ENCODE measurements at regions not wholly inside any gene's neighbourhood (a gene's known extent, or its start where the extent isn't known, plus 50 kb on each side); places are given as distances from the start of the nearest gene placed in this dataset.

GRCh38 chr2:198706476-198707082, 751.2 kb downstream of the SATB2 start:
- no peaks in the 10 kb centered on the region for H3K4me1 ChIP-seq
- TF ChIP-seq CTCF (IDR thresholded peaks at IDR 0.05), result no peak
- no peak for DNase-seq (ENCODE audit: low spot score)
- no peak overlapping the region for H3K27ac ChIP-seq
- H3K27me3 ChIP-seq, result no peaks in the 10 kb centered on the region
- H3K4me3 ChIP-seq, result no peak overlapping the region
- no peaks in the 10 kb centered on the region for H3K9me3 ChIP-seq
- H3K36me3 ChIP-seq, result no peaks in the 10 kb centered on the region

- no peak for TF ChIP-seq CTCF (IDR thresholded peaks at IDR 0.05)
- no peaks in the 10 kb centered on the region for H3K36me3 ChIP-seq
- no peak overlapping the region for H3K27ac ChIP-seq
- H3K4me3 ChIP-seq, result no peak overlapping the region
- H3K4me1 ChIP-seq, result no peaks in the 10 kb centered on the region
- H3K27me3 ChIP-seq, result no peaks in the 10 kb centered on the region
- H3K9me3 ChIP-seq, result no peaks in the 10 kb centered on the region
- no peak for DNase-seq (ENCODE audit: low spot score)
Observed at GRCh38 chr2:198703281-198703680, 754.5 kb downstream of the SATB2 start.

GRCh38 chr2:198702796-198703195, 754.9 kb downstream of the SATB2 start:
- no peak overlapping the region for H3K4me3 ChIP-seq
- no peak overlapping the region for H3K27ac ChIP-seq
- no peak for TF ChIP-seq CTCF (IDR thresholded peaks at IDR 0.05)
- H3K27me3 ChIP-seq, result no peaks in the 10 kb centered on the region
- no peaks in the 10 kb centered on the region for H3K4me1 ChIP-seq
- no peak for DNase-seq (ENCODE audit: low spot score)
- H3K36me3 ChIP-seq, result no peaks in the 10 kb centered on the region
- no peaks in the 10 kb centered on the region for H3K9me3 ChIP-seq

- Histone ChIP-seq H3K9me3 (no peaks in the 10 kb centered on the region), H3K27ac (no peak overlapping the region), H3K36me3 (no peaks in the 10 kb centered on the region), H3K27me3 (no peaks in the 10 kb centered on the region), H3K4me1 (no peaks in the 10 kb centered on the region), H3K4me3 (no peak overlapping the region)
- DNase-seq (ENCODE audit: low spot score), result no peak
- TF ChIP-seq CTCF (IDR thresholded peaks at IDR 0.05), result no peak
Observed at GRCh38 chr2:198701481-198701880, 756.3 kb downstream of the SATB2 start.

GRCh38 chr2:198700319-198700718, 757.4 kb downstream of the SATB2 start:
- no peak for DNase-seq (ENCODE audit: low spot score)
- Histone ChIP-seq H3K36me3 (no peaks in the 10 kb centered on the region), H3K4me1 (no peaks in the 10 kb centered on the region), H3K27me3 (no peaks in the 10 kb centered on the region), H3K9me3 (no peaks in the 10 kb centered on the region), H3K4me3 (no peak overlapping the region), H3K27ac (no peak overlapping the region)
- no peak for TF ChIP-seq CTCF (IDR thresholded peaks at IDR 0.05)

- Histone ChIP-seq H3K27me3 (no peaks in the 10 kb centered on the region), H3K27ac (no peak overlapping the region), H3K4me1 (no peaks in the 10 kb centered on the region), H3K36me3 (no peaks in the 10 kb centered on the region), H3K4me3 (no peak overlapping the region), H3K9me3 (no peaks in the 10 kb centered on the region)
- no peak for TF ChIP-seq CTCF (IDR thresholded peaks at IDR 0.05)
- no peak for DNase-seq (ENCODE audit: low spot score)
Observed at GRCh38 chr2:198698230-198698629, 759.5 kb downstream of the SATB2 start.

All from right atrium auricular region (tissue), 2 donors.